ENCODE measurements at regions not wholly inside any gene's neighbourhood (a gene's known extent, or its start where the extent isn't known, plus 50 kb on each side); places are given as distances from the start of the nearest gene placed in this dataset.

DNA sequence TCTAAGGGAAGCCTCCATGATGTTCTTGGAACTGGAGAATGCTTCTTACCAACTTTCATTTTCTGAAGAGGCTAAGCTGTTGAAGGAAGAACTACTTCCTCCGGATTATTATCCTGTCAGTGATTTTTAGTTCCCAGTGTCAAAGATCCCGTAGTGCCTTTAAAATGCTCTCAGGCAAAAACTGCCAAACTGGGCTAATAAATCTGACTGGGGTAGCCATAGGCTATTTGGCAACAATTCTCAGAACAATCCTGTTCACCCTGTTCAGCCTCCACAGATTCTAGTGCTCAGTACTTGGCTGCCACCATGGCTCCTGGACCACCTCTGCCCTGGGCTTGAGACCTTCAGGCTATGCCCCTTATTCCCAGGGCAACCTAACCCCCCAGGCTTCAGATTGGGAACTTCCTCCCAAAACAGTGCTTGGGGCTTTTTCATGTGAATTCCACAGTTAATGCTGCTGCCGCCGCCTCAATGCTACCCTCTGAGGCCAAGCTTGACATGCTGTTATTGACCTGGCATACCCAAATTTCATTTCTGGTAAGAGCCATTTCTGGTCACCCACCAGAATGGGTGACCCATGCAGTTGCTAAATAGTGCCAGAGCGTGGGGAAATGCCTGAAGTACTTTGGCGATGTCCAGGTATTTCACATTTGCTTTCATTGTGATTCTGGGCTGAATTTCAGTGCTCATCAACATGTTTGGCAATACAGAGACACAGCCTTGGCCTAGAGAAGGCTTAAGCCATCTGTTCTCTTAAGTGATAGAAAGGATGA, 110.0 kb upstream of the ARHGAP5 start:
- DNase-seq = no peak

DNA sequence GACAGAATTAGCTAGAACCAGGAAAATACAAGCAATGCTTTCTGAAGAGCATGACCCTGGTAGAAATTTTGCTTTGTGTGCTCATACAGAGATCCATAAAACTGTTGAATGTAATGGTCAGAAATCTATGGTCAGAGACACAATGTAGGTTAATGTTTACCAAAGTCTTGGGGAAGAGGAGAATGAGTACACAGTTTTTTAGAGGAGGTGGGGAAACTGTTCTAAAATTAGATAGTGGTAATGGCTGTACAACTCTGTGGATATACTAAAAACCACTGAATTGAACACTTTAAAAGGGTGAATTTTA, 109.5 kb upstream of the ARHGAP5 start:
- no peak for DNase-seq

DNA sequence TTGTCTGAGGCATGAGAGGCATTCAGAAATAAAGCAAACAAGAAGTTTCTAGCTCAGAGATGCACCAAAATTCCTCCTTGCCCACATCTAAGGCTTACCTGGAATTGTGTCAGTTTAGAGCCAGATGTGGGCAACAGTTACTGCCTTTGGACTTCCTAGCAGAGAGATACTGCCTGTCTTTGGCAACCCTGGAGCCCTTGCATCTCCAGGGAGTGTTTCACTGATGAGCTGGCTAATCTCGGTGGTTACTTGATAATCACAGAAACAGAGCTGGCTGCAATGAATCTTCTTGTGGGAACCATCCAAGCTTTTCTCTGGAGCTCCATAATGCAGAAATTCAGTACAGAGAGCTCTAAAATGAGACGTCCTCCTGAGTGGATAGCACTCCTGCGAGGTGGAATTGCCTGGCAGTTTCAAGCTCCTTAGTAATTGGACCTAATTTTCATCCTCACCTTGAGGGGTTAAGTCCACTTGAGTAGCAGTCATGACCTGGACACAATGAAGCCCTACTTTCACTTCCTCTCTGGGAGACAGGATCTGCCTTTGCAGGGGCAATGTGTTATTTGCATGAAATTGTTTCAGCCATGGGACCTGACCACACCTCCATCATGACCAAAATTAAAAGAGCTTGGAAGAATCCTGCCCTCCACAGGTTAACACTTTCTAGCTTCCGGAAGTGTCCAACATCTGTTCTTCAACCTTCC, 108.8 kb upstream of the ARHGAP5 start:
- DNase-seq = peak; percentile 81

DNA sequence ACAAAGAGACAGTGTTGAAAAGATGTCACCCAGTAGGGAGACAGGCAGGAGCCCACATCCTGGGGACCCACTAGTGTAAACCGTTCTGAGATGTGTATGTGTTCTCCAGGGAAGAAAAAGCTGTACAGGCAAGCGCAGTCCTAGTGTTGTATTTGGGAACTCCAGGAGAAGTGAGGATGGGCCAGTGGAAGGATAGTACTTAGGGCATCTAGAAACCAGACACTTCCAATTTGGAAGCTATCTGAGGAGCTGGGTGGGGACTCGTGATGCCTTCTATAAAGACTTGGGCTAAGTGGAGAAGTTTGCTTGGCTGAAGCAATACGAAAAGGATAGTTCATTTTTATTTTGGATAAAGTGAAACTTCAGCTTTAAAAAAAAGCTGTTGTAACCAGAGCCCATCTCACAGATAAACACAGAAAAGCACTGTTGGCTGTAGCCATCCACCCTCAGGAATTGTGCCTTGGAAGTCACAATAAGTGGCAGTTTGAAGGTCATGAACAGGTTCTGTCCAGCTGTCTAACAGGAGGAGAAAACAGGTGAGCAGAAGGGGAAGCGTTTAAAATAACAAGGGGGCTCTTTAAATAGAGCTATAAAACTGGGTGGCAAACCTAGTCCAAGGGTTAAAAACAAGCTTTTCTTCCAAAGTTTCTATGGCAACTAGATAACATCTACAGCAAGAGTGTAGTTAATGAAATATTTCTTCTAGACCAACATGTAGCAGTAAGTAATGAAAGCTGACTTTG, 108.0 kb upstream of the ARHGAP5 start:
- DNase-seq = no peak

DNA sequence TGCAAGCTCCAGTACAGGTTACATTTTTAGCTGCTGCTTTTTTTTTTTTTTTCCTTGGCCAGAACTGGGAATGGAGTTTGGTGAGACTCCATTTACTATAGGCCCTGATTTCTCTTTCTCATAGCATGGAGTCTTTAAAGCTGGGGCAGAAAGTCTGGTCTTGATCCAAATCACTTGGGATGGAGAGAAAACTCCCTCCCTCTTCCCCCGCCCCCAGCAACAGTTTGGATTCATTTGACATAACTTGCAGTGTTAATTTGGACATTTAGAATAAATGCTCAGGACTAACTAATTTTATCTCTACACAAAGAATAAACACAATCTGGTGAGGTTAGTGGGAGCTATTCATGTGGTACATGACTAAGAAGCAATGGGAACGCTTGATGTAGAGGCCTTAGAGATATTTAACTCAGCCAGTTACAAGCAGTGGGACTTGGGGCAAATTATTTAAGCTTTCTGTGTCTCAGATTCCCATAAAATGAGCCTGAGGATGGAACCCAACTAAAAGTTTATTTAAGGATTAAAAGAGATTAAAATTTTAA, 107.3 kb upstream of the ARHGAP5 start:
- DNase-seq = no peak

DNA sequence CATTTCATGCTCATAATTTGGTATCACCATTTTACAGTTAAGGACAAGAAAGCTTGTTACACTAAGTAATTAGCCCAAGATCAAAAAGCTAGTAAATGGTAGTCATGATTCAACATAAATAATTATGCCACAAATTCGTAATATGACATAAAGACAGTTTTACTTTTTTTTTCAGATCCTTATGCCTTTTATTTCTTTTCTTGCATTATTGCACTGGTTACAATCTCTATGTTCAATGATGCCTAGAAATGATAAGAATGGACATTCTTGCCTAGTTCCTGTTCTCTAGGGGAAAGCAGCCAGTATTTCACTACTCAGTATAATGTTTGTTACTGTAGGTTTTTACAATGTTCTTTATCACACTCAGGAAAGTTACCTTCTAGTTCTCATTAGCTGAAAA, 106.4 kb upstream of the ARHGAP5 start:
- DNase-seq = no peak

DNA sequence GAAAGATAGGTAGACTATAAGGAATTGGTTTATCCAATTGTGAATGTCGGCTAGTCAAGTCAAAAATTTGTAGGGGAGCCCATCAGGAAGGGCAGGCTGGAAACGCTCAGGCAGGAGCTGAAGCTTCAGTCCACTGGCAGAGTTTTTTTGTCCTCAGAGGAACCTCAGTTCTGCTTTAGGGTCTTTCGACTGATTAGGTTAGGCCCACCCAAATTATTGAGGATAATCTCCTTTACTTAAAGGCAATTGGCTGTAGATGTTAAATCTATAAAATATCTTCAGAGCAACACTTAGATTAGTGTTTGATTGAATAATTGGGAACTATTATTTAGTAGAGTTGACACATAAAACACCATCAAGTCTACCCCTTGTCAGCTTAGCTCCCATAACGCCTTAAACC, 105.5 kb upstream of the ARHGAP5 start:
- DNase-seq = no peak

DNA sequence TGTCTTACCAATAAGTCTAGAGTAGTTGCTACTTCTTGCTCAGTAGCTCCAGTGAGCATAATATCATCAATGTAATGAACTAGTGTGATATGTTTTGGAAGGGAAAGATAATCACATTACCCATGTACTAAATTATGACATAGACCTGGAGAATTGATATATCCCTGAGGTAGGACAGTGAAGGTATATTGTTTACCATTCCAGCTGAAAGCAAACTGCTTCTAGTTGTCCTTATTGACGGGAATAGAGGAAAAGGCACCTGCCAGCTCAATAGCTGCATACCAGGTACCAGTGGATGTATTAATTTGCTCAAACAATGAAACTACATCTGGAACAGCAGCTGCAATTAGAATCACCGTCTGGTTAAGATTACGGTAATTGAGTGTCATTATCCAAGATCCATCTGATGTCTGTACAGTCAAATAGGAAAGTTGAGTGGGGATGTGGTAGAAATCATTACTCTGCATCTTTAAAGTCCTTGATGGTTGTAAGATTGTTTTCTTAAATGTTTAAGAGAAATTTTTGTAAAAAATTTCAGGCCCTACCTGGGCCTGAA, 100.0 kb upstream of the ARHGAP5 start:
- DNase-seq = no peak

DNA sequence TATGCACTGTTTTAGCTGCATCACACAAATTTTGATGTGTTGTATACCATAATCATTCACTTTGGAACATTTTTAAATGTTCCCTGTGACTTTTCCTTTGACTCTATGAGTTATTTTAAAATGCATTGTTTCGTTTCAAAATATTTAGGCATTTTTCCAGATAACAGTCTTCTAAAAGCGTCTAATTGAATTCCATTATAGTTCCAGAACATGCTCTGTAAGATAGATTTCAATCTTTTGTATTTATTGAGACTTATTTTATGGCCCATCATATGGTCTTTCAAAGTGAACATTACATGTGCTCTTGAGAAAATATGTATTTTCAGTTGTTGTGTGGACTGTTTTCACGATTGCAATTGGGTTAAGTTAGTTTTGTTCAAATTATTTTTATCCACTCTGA, 98.7 kb upstream of the ARHGAP5 start:
- DNase-seq = no peak

DNA sequence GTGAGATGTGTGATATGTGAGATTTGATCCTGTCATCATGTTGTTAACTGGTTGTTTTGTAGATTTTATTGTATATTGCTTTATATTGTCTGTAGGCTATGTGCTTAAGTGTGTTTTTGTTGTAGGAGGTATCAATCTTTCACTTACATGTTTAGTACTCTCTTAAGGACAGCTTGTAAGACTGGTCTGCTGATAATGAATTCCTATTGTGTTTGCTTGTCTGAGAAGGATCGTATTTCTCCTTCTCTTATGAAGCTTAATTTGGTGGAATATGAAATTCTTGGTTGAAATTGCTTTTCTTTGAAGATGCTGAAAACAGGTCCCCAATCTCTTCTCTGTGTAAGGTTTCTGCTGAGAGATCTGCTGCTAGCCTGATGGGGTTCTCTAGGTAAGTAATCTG, 94.5 kb upstream of the ARHGAP5 start:
- DNase-seq = no peak

DNA sequence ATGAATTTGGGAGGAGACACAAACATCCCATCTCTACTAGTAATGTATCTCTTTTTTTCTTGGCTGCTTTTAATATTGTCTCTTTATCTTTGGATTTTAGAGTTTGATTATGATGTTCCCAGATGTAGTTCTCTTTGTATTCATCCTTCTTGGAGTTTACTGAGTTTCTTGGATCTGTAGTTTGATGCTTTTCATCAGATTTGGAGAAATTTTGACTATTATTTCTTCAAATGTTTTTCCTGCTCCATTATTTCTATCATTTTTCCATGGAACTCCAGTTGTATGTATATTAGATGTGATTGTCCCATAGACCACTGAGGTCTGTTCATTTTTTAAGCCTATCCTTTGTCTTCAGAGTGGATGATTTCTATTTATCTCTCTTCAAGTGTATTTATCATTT, 90.7 kb upstream of the ARHGAP5 start:
- DNase-seq = no peak

DNA sequence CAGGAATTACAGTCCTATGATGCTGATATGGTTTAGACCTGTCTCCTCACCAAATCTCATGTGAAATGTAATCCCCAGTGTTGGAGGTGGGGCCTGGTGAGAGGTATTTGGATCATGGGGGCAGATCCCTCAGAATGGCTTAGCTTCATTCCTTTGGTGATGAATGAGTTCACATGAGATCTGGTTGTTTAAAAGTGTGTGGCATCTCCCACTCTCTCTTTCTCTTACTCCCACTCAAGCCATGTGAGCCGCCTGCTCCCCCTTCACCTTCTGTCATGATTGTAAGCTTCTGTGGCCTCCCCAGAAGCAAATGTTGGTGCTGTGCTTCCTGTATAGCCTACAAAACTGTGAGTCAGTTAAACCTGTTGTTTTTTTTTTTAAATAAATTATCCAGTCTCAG, 89.4 kb upstream of the ARHGAP5 start:
- DNase-seq = no peak

DNA sequence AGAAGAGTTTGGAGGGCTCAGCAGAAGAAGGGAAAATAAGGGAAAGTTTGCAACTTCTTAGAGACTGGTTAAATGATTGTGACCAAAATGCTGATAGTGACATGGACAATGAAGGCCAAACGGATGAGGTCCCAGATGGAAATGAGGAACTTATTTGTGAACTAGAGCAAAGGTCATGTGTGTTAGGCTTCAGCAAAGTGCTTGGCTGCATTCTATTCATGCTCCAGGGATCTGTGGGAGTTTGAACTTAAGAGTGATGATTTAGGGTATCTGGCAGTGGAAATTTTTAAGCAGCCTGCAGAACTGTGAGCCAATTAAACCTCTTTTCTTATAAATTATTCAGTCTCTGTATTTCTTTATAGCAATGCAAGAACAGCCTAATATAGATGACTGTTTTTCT, 88.9 kb upstream of the ARHGAP5 start:
- no peak for DNase-seq

DNA sequence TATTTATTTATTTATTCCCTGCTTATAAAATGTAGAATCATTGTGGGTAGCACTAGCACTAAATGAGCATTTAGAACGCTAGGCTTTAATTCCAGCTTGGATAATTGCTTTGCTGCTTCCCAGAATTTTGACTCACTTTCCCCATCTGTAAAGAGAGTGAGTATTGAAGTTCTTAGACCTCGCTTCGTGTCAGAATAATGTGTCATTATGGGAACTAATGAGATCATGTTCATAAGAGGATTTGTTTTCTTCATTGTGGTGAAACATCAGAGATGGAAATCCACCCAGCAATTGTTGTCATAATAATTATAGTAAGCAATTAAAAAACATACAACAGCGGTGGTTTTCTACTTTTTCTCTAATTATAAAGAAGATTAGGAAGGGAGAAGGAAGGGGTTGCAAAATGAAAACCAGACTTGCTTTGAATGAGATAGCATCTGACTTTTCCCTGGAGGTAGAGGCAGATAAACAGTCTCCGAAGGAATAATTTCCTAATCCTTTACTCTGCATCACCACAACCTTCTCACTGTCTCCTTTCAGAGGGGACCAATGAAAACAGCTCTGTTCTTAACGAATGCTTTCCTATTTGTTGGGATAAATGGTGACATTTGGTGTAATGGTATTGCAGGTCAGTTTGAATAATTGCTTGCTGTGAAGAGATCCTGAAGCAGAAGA, 86.8 kb upstream of the ARHGAP5 start:
- DNase-seq = no peak

DNA sequence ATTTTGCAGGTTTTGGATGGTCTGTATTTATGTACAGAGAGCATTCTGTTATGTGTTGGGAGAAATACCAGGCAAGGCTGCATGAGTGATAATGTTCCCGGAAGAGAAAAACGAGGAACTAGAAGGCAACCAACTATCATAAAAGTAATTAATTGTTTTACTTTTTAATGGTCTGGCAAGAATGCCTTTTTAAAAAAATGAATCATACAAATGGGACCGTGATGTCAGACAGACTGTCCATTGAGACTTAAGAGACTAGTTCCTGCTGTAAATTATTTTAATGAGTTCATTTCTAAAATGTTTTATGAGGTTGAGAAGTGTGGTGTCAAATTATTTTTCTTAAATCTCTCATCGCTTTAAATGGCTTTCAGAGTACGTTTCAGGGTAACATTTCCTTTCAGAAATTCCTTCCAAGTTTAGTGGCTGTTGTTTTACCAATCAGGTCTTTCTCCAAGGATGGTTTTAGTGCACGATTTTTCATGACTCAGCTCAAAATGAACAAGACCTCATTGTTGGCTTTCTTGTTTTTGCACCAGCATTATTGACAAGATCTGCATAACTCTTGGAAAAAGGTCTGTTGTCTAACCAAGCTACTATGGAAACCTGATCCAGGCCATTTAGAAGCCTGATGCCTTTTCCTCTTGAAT, 86.1 kb upstream of the ARHGAP5 start:
- DNase-seq = no peak

DNA sequence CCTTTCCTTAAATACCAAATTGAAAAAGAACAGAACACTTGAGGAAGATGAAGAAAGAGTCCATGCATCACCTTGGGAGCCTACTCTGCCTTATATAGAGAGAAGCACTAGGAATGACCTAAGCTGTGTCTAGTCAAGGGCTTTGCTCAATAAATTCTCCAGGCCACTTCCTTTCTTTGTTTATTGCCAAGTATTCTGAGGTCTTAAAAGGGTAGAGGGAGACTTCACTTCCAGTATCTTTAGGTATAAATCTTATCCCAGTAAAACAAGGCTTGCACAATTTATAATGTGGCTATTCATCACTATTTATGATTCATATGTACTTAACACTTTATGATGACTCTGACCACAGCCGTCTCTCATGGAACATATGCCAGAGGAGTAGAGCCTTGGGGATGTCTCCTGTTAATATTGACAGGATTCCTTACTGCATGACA, 85.1 kb upstream of the ARHGAP5 start:
- no peak for DNase-seq

DNA sequence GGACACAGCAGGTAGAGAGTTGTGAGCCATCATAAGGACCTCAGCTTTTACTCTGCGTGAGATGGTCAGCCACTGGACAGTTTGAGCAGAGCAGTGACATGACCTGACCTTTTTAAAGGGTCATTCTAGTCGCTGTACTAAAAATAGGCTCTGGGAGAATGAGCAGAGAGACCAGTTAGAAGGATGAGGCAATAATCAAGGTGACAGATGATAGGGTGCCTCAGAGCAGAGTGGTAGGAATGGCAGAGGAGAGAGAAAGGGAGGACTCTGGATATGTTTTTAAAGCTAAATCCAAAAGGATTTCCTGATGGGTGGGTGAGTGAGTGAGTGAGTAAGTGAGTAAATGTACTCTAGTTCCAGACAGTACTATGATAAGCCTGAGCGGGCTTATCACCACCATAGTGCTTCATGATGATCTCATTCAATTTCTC, 83.6 kb upstream of the ARHGAP5 start:
- no peak for DNase-seq

DNA sequence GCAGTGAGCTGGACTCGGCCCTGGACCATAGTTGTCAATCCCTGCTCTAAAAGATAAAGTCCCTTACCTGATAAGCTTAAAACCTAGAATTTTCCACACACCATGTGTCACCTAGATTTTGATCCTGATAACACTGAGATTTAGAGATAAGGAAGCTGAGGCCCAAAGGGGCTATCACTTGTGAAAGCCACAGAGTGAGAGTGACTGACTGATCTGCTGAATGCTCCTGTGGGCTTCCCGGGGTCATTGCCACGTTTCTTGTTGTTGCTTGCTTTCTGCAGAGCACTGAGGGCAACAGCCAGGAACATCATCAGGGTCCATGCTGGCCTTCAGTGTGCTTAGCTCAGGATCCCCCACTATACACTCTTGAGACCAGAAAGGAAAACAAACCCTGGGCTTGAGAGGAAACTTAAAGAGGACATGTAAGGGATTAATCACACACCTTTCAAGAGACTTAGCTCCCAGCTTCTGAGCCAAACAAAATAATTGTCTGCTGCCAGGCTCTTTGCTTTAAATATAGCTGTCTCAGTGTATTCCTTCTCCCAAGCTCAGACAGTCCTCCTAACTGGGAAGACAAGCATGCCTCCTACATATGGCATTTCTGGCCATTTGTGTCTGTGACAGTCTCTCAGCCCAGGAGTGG, 82.6 kb upstream of the ARHGAP5 start:
- DNase-seq = no peak

DNA sequence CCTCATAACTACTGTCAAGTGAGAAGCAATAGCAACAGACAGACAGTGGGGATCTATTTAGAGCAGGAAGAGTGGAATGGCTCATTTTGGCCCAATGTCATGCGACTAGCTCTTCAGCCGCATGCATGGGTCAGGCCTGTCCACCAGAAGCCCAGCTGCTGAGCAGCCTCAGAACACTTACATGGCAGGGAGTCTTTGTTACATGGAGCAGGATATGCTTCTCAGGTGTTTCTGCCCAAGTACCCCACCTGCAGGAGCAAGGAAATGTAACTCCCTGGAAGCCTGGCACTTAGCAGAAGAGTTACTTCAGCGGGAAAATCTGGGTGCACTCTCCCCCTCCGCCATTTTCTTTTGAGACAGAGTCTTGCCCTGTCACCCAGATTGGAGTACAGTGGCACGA, 73.5 kb upstream of the ARHGAP5 start:
- no peak for DNase-seq

DNA sequence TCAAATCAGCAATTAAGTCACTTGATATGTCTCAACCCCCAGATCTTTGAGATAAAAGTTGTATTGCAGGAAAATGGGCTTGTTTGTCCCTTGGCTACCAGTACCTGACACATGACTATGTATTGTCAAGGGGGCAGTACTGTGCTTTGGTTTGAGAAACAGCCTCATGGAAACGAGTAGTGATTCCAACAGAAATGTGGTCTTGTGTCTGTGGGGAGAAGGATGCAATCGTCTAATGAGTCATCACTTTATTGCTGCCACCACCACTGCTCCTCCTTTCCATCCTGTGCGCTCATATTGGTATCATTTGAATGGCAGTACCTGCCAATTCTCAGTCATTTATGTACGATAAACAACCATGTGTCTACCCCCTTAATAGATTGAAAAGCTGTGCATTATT, 72.8 kb upstream of the ARHGAP5 start:
- DNase-seq = peak; percentile 53

DNA sequence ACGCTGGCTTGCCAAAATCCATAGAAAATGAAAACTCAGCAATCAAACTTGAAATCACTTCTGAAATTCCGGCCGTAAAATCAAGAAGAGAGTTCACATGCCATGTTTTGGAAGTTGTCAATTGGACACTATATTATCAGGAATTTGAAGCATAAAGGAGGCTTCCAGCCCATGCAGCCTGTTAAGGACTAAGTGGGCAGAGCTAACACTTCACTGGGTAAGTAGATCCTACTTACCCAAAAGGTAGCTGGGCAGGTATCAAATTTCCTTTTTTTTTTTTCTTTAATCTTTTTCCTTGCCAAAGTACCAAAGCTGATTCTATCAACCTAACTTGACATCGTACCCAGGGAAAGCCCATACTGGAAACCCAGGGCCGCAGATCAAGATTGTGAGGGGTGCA, 71.5 kb upstream of the ARHGAP5 start:
- DNase-seq = no peak

Data from islet precursor cell (in vitro differentiated cells).